GM21528 (cell line): ENCODE measurements at regions not wholly inside any gene's neighbourhood (a gene's known extent, or its start where the extent isn't known, plus 50 kb on each side); places are given as distances from the start of the nearest gene placed in this dataset.

Source experiments
- ATAC-seq: cut with Tn5 transposase; IDR thresholded peaks from one replicate; pipeline ENCODE4 v1.9.1; 2021; ENCODE audit warnings: mild to moderate bottlenecking, moderate library complexity; ENCODE audit not compliant: unreplicated experiment, low FRiP score

GRCh38 chr4:22233230-22233629 lies 282.6 kb downstream of the ADGRA3 start:
- no peak for ATAC-seq

DNA sequence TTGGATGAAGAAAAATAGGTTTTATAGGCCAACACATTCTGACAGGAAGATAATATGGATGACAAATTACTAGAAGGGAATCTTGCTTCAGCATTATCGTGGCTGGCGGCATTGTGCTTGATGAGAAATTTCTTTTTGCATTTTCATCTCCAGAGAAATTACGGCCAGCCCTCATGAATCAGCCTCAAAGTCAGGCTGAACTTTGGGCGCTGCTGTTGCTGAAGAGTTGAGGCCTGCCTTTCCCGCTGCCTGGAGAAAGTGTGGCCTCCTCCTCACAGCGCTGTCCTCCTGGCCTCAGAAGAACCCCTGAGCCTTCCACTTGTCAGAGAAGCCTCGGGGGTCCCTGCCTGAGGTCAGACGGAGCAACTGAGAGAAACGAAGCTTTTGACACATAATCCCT lies 272.4 kb upstream of the KCNIP4 start:
- ATAC-seq = no peak

DNA sequence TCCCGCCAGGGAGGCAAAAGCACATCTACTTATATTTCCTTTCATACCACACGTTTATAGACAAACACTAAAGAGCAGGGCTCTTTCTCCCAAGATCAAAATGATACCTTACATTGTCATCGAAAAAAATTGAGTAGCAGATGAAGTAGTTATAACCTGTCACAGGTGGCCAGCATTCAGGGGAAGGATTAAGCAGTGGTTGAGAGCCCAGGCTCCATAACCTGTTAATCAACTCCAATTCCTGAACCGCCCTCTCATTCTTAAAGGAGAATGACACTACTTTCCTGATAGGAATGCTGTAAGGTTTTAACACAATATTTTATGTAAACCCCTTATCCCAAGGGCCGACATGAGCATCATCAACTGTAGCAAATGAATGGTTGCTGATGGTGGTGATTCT lies 268.9 kb upstream of the KCNIP4 start:
- ATAC-seq = no peak

DNA sequence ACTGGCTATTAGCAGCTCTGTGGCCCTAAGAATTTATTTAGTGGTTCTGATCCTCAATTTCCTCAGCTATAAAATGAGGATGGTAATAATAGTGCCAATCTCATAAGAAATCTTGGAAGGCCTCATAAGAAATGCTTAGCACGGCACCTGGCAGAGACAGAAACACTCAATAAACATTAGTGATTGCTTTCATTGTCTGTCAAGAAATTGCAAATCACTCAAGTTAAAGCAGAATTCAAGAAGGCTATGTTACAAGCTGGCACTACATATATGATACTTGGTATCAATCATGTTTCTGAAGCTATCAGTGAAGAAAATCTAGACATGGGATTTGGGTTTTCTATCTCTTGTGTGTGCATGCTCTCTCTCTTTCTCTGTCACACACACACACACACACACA lies 267.7 kb upstream of the KCNIP4 start:
- no peak for ATAC-seq

- ATAC-seq = no peak
These were observed 266.5 kb upstream of the KCNIP4 start for GRCh38 chr4:22215084-22215483.

GRCh38 chr4:22203711-22204011 lies 255.1 kb upstream of the KCNIP4 start:
- no peak for ATAC-seq

DNA sequence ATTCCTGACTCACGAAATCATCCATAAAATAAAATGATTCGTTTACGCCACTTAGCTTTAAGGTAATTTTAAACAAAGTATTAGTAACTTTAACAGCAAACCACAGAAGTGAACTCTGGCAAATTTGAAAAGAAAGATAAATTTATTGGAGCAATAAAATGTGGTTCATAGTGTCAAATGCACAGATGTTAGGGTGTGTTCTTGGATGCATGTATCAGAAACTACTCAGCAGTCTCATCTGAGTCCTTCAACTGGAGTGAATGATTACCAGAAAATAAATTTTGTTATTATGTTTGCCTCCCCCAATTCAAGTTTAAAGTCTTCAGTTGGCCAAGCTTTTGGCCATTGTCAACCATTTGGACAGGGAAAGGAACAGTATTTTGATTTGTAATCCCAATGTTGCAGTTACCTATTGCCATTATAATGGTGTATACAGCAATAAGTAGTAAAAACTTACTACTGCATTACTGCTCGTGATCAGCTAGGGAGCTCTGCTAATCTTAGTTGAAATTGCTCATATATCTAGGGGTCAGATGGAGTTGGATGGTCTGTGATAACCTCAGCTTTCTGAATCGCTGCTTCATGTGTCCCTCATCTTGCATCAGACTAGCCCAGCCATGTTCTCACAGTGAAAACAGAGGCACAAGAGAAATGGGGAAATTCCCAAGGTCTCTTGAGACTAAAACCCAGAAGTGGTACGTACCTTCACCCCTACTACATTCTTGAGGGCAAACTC lies 254.6 kb upstream of the KCNIP4 start:
- ATAC-seq = no peak

- no peak for ATAC-seq
These were observed 253.8 kb upstream of the KCNIP4 start for GRCh38 chr4:22202246-22202974.

DNA sequence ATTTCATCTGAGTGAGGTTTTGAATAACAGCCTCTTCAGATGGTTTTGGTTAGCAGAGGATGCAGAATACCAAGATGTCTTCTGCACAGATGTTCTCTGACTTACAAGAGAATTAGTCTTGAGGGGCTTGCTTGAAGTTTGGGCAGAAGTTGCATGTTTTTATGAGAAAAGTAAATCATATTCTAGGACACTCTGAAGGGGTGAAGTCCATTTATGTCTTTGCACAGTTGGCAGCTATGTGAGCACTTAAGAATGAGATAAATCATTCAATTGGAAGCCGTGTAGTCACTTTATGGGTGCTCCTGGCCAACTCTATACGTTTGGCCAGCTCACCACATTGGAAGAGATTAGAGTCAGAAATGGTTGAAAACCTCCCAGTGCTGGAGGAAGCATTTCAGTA lies 252.7 kb upstream of the KCNIP4 start:
- no peak for ATAC-seq

DNA sequence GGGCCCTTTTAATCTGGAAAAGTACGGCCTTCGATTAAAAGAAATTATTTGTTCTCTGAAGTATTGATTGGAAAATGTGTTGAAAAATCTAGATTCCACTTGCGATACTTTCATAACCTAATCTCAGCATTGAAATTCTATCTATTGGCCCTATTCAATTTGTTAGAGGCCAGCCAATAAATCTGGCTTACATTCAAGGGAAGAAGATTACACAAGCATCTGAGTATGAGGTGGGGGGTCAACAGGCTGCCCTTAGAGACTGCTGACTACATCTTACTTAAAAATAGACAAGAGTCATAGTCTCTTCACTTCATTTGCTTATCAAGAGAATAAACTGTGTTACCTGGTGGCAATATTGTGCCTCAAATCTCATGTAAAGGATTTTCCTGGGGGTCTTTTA lies 248.0 kb upstream of the KCNIP4 start:
- ATAC-seq = no peak

DNA sequence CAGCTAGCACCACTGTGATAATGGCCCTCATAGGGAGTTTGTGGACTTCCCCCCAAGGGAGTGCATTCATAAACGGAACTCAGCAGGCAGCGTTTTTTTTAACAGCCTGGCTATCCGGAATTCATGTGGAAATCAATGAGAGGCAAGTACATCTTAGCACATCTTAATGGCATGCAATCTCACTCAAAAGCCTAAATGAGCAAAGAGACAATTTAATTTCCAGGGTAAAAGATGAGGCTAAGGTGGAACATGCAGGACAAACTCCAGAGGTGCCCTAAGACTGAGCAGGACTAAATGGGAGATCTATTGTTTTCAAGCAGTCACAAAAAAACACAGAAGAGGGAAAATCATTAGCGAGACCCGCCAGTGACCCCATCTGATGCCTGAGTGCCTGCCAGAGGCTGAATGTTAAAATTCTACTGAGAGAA lies 243.5 kb upstream of the KCNIP4 start:
- ATAC-seq = no peak

DNA sequence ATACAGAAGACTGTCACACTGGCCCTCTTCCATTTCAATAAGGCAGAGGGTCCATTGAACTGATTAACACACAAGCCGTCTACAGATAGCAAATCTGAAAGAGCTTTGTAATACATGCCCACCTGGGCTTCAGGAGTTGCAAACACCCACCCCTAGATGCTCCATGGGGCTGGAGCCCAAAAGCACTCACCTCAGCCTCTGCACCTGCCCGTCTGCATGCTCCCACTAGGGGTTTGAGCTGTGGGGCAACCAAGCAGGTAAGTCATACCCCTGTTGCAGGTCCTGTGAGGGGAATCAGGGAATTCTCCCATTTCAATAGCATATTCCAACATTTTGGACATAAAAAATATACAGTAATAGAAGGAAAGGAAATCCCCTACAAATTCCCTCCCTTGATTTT lies 243.0 kb upstream of the KCNIP4 start:
- no peak for ATAC-seq

DNA sequence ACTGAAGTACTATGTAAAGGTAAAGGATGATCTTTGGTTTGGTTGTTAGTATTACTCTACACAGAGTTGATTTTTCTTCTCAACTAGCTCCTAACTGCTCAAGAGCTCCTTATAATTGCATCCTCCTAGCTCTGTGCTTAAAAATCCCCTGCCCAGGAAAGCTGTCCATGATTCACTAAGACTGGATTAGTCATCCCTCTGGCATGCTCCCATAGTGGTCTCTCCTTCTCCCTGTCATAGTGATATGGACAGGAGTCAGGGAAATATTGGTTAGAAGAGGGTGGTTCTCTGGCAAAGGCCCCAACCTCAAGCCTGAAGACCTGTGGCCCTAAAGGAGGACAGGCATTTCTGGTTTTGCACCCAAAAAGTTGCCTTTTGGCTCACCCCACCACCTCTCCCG lies 242.3 kb upstream of the KCNIP4 start:
- ATAC-seq = no peak

DNA sequence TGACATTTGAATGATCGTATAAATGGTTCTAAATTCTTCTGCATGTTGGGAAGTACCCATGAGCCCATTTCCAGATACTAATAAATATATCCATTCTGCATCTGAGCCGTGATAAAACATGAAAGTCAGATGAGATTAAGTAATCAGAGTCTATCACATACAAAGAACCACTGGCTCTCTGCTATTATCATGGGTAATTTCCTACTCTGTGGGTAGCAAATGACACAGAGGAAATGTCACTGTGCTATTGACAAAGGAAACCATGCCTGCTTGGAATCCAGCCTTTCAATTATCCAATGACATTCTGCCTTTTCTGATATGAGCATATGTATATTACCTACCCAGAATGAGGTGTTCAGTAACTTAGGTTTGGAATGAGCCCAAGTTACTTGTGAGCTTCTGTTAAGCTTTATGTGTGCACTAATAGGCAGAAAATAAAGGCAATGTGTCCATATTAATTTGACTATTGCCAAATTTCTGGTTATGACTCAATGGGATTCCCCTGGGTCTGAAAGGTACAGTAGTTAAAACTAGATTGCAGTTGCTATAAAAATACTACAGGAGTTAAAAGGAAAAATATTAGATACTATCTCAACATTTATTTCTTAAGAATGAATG lies 238.7 kb upstream of the KCNIP4 start:
- ATAC-seq = no peak

DNA sequence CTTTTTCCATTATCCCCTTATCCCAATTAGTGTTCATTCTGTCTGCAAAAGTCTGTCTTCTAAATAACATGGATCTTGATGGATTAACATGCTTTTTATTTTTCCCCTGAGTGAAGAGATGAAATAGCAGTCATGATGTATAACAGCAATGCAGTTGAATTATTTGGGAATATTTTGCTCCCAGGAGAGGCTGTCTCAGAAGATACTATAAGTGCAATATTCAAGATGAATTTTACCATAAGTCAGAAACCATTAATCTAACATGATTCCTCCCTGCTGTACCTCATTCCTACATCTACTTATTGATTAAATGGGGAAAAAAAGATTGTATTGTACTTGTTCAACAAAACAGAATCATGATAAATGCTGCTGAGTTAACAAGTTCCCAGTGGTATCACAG lies 233.2 kb upstream of the KCNIP4 start:
- ATAC-seq = no peak

GRCh38 chr4:22179124-22179874 lies 230.7 kb upstream of the KCNIP4 start:
- no peak for ATAC-seq

GRCh38 chr4:22174640-22175039 lies 226.1 kb upstream of the KCNIP4 start:
- no peak for ATAC-seq

- ATAC-seq = no peak
These were observed 221.8 kb upstream of the KCNIP4 start for GRCh38 chr4:22170353-22170752.

- ATAC-seq = no peak
These were observed 218.6 kb upstream of the KCNIP4 start for GRCh38 chr4:22167201-22167600.

- no peak for ATAC-seq
These were observed 213.9 kb upstream of the KCNIP4 start for GRCh38 chr4:22162454-22162853.

DNA sequence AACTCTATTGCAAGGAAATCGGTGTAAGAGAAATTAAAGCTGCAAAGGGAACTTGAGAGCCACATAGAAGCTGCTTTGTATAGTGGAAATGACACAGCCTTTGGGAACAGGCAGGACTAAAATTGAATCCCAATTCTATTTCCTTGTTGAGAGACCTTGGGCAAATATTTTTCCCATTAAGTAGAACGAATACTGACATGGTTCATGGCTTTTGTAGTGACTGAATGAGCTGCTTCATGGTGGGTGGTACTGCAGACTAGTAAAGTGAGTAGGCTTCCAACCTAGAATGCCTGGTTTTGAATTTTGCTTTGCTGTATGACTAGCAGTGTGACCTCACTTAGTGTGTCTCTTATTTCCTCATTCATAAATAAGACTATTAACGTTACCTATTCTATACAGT lies 182.2 kb upstream of the KCNIP4 start:
- ATAC-seq = no peak
